Suprapubic skin (tissue), 4 donors: ENCODE measurements at regions not wholly inside any gene's neighbourhood (a gene's known extent, or its start where the extent isn't known, plus 50 kb on each side); places are given as distances from the start of the nearest gene placed in this dataset.
A peak's percentile ranks its signal among the peaks of the same experiment; 100 is the strongest.

Source experiments
- DNase-seq, 2 donors: peaks; one replicate each; pipeline ENCODE4 v3.0.0-alpha.2; 2019; ENCODE audit warnings: low spot score in 2 of 2
- H3K27ac ChIP-seq: fragments of 200-600 bp; sonication (generic); one replicate; pipeline ENCODE4 v1.5.1; 2019
- H3K27me3 ChIP-seq: fragments of 200-600 bp; sonication (generic); one replicate; pipeline ENCODE4 v1.5.1; 2019
- H3K36me3 ChIP-seq: fragments of 200-600 bp; sonication (generic); one replicate; pipeline ENCODE4 v1.5.1; 2019
- H3K4me1 ChIP-seq: fragments of 200-600 bp; sonication (generic); one replicate; pipeline ENCODE4 v1.5.1; 2019
- H3K4me3 ChIP-seq: fragments of 200-600 bp; sonication (generic); one replicate; pipeline ENCODE4 v1.5.1; 2019; ENCODE audit warnings: mild to moderate bottlenecking
- H3K9me3 ChIP-seq: fragments of 200-600 bp; sonication (generic); one replicate; pipeline ENCODE4 v1.5.1; 2019
- CTCF ChIP-seq, 2 donors: fragments of 200-600 bp in 1 of 2; fragments of 450-650 bp in 1 of 2; sonication (generic) in 1 of 2; IDR thresholded peaks; one replicate each; pipeline ENCODE4 v1.5.1; 2016 to 2019; ENCODE audit warnings: antibody characterized with exemption in 2 of 2, mild to moderate bottlenecking in 1 of 2, moderate library complexity in 1 of 2
- EP300 ChIP-seq: sonication (generic); formaldehyde crosslinking; IDR thresholded peaks from one replicate; pipeline ENCODE4 v1.6.1; 2017; ENCODE audit warnings: antibody characterized with exemption
- POLR2A ChIP-seq, 2 donors: fragments of 450-650 bp; IDR thresholded peaks; one replicate each; pipeline ENCODE4 v1.6.1; 2017; ENCODE audit warnings: antibody characterized with exemption in 2 of 2, mild to moderate bottlenecking in 2 of 2, moderate library complexity in 2 of 2
- POLR2AphosphoS5 ChIP-seq, 3 donors: sonication (generic); formaldehyde crosslinking; IDR thresholded peaks; one replicate each; pipeline ENCODE4 v1.6.1; 2017; ENCODE audit warnings: antibody characterized with exemption in 3 of 3
- WGBS: methylation state at CpG from one replicate; pipeline ENCODE4 v1.1.5; 2018; 5-methylcytosine and 5-hydroxymethylcytosine counted together

- Histone ChIP-seq H3K9me3 (no peaks in the 10 kb centered on the region), H3K36me3 (no peaks in the 10 kb centered on the region), H3K4me1 (peaks cover 3% of the 10 kb centered on the region), H3K4me3 (no peak overlapping the region), H3K27me3 (no peaks in the 10 kb centered on the region), H3K27ac (peak overlapping the region; percentile 33)
- 51% methylated on average over 6 of the region's 6 CpGs for WGBS
- DNase-seq = no peak
- no peak for TF ChIP-seq CTCF (IDR thresholded peaks at IDR 0.05)
- no peak for TF ChIP-seq POLR2AphosphoS5 (IDR thresholded peaks at IDR 0.05)
- TF ChIP-seq POLR2A (IDR thresholded peaks at IDR 0.05) = no peak
- no peak for TF ChIP-seq EP300
These were observed 188.1 kb upstream of the CEP162 start for GRCh38 chr6:84415517-84415916.

- no peak overlapping the region for H3K4me3 ChIP-seq
- no peaks in the 10 kb centered on the region for H3K9me3 ChIP-seq
- H3K27ac ChIP-seq = no peak overlapping the region
- no peak for DNase-seq
- TF ChIP-seq EP300 = no peak
- no peak for TF ChIP-seq POLR2AphosphoS5 (IDR thresholded peaks at IDR 0.05)
- TF ChIP-seq POLR2A (IDR thresholded peaks at IDR 0.05) = no peak
- no peak for TF ChIP-seq CTCF (IDR thresholded peaks at IDR 0.05)
- H3K27me3 ChIP-seq = no peaks in the 10 kb centered on the region
- H3K4me1 ChIP-seq = peaks cover 3% of the 10 kb centered on the region
- 55% methylated on average over 2 of the region's 2 CpGs for WGBS
- no peaks in the 10 kb centered on the region for H3K36me3 ChIP-seq
These were observed 187.6 kb upstream of the CEP162 start for GRCh38 chr6:84415068-84415467.

- TF ChIP-seq POLR2A (IDR thresholded peaks at IDR 0.05) = no peak
These were observed 187.1 kb upstream of the CEP162 start for GRCh38 chr6:84414531-84414930.

DNA sequence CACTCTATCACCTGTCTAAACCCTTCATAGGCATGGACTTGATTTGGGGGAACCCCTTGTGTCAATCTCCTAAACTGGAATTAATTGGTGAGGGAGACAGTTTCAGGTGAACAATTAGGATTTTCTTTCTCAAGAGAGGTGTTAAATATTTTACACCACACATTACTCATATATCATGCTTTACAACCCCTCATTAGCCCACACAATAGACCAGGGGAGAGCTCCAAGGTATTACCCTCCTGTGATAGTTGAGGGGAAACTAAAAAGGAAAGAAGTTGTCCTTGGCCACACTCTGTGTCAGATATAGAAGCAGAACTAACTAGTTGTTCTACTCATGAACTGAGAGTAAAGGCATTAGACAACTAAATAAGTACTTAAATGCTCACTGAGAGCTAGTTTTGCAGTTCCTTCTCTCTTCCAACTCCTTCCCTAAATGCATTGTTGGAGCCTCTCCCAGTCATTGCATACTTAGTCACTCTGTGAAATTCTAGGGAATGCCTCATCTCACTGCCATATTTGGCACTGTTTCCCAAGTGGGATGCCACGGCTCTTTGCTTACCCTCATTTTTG is 183.7 kb upstream of the CEP162 start:
- Histone ChIP-seq H3K4me3 (no peak overlapping the region), H3K36me3 (no peaks in the 10 kb centered on the region), H3K27me3 (no peaks in the 10 kb centered on the region), H3K4me1 (peaks cover 3% of the 10 kb centered on the region), H3K9me3 (no peaks in the 10 kb centered on the region), H3K27ac (no peak overlapping the region)
- no peak for DNase-seq
- WGBS = 33% methylated on average over 1 of the region's 1 CpG
- no peak for TF ChIP-seq POLR2AphosphoS5 (IDR thresholded peaks at IDR 0.05)
- TF ChIP-seq EP300 = no peak
- no peak for TF ChIP-seq CTCF (IDR thresholded peaks at IDR 0.05)
- TF ChIP-seq POLR2A (IDR thresholded peaks at IDR 0.05) = no peak

More at GRCh38 chr6:84414531-84414930, 187.1 kb upstream of the CEP162 start:
- Histone ChIP-seq H3K27me3 (no peaks in the 10 kb centered on the region), H3K4me1 (peaks cover 3% of the 10 kb centered on the region), H3K4me3 (no peak overlapping the region), H3K36me3 (no peaks in the 10 kb centered on the region), H3K27ac (no peak overlapping the region), H3K9me3 (no peaks in the 10 kb centered on the region)
- WGBS = 52% methylated on average over 6 of the region's 6 CpGs
- no peak for DNase-seq

DNA sequence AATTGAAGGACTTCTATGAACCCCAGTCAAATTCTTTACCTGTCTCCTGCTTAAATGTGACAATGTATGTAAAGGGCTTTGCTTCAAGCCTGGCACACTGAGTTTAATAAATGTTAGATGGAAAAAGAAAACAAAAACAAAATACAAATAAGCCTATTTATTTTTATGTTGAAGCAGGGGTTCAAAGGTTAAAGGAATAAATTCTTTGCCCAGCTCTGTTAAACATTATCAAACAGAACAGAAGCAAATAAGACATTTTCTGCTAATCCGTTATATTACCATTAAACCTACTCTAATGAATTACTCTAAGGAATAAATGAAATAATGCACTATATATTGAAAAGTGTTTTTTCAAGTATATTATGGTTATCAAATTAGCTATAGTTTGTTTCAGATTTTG is 182.5 kb upstream of the CEP162 start:
- Histone ChIP-seq H3K36me3 (no peaks in the 10 kb centered on the region), H3K9me3 (no peaks in the 10 kb centered on the region), H3K27ac (no peak overlapping the region), H3K4me1 (no peaks in the 10 kb centered on the region), H3K4me3 (no peak overlapping the region), H3K27me3 (no peaks in the 10 kb centered on the region)
- TF ChIP-seq EP300 (no peak), POLR2A (IDR thresholded peaks at IDR 0.05) (no peak), POLR2AphosphoS5 (IDR thresholded peaks at IDR 0.05) (no peak), CTCF (IDR thresholded peaks at IDR 0.05) (no peak)
- 95% methylated on average over 1 of the region's 1 CpG for WGBS
- no peak for DNase-seq

DNA sequence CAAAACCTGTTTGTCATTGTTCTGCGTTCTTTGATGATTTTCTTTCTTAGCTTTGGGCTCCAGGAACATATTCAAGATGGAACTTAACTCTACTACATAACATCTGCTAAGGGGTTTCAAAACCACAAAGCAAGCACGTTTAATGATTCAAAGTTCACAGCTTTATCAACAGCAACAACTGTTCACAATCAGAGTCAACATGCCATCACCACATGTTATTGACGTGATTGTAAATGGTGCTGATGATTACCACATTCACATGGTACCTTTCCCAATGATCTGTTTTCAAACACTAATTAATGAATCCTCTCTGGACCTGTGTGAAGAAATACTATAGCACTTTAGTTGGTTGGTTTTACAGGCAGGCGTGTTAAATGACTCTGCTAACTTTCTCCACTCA is 180.6 kb upstream of the CEP162 start:
- peak; percentile 39 to 82 (median 41) for TF ChIP-seq POLR2AphosphoS5 (IDR thresholded peaks at IDR 0.05)
- no peak for TF ChIP-seq EP300
- WGBS = 55% methylated on average over 4 of the region's 4 CpGs
- Histone ChIP-seq H3K27ac (no peak overlapping the region), H3K4me1 (no peaks in the 10 kb centered on the region), H3K27me3 (no peaks in the 10 kb centered on the region), H3K9me3 (no peaks in the 10 kb centered on the region), H3K36me3 (no peaks in the 10 kb centered on the region), H3K4me3 (no peak overlapping the region)
- no peak for DNase-seq
